Activated CD4-positive, CD25-positive, alpha-beta regulatory T cell treated with anti-CD3 and anti-CD28 coated beads, Interleukin-2, amount 50 U/mL, for 24 hours (primary cell): ENCODE measurements at regions not wholly inside any gene's neighbourhood (a gene's known extent, or its start where the extent isn't known, plus 50 kb on each side); places are given as distances from the start of the nearest gene placed in this dataset.

Source experiments
- ATAC-seq, 2 donors: fragments of 150-1000 bp; cut with Tn5 transposase; one replicate each; pipeline ENCODE4 v1.10.0; 2021; ENCODE audit warnings: mild to moderate bottlenecking in 1 of 2, moderate library complexity in 1 of 2

DNA sequence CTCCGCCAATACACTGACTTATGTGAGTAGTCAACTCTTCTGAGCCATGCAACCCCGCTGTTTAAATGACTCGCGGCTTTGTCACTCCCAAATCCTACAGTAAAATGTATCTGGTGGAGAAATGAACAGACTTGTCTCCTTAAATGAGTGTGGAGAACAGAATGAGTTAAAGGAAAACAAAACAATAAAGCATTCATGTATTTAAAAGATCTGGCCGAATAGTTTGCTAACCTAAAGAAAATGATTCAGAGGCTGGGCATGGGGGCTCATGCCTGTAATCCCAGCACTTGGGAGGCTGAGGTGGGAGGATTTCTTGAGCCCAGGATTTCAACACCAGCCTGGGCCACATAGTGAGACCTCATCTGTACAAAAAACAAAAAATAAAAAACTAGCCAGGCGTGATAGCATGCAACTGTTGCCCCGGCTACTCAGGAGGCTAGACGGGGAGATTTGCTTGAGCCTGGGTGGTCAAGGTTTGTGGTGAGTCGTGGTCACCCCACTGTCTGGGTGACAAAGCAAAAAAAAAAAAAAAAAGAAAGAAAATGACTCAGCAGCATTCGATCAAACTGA lies 86.5 kb upstream of the PFKP start:
- ATAC-seq, result no peak

DNA sequence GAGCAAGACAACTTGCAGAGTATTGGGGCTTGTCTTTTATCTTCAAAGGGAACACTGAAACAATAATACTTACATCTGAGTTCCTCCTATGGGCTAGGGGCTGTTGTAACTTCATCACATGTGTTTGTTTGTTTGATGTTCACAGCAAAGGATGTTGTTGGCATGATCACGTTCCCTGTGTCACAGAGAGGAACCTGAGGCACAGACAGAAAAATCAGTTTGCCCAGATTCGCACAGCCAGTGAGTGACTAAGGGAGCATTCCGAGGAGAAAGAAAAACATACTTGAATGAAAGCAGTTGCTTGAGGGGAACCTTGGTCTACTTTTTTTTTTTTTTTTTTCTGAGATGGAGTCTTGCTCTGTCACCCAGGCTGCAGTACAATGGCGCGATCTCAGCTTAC lies 87.2 kb upstream of the PFKP start:
- no peak for ATAC-seq

DNA sequence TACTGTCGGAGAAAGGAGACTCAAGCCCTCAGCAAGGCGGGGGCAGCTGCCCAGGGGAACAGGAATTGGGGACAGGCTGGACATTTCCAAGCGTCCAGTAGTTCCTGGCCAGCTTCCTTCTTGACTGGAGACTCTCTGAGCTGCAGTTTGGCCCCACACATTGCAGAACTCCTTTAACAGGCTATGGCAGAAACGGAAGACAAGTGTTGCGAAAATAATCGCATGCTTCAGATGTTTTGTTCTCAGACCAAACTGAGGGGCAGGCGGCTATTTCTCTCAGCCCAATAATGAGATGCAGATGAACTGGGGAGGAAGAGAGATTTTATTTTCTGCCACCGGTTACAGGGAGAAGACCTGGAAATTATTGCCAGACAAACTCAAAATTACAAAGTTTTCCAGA lies 88.0 kb upstream of the PFKP start:
- no peak for ATAC-seq

DNA sequence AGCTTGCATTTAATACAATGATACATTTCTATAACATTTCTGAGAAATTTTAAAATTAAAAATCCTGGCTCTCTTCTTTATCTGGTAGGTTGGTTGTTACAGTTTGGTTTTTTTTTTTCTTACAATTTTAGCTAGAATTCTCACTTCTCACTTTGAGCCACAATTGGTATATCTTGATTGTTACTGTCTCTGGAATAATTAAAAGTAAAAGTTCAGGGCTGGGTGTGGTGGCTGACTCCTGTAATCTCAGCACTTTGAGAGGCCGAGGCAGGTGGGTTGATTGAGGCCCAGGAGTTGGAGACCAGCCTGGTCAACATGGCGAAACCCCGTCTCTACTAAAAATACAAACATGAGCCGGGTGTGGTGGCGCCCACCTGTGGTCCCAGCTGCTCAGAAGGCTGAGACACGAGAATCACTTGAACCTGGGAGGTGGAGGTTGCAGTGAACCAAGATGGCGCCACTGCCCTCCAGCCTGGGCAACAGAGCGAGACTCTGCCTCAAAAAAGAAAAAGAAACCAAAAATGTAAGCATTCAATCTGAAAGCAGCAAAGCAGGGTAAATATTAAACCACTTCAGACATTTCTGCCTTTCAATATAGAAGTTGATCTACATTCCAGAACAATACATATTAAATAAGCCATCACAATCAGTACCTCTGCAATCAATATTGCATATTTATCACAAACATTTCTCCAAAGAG lies 88.6 kb upstream of the PFKP start:
- ATAC-seq, result no peak

DNA sequence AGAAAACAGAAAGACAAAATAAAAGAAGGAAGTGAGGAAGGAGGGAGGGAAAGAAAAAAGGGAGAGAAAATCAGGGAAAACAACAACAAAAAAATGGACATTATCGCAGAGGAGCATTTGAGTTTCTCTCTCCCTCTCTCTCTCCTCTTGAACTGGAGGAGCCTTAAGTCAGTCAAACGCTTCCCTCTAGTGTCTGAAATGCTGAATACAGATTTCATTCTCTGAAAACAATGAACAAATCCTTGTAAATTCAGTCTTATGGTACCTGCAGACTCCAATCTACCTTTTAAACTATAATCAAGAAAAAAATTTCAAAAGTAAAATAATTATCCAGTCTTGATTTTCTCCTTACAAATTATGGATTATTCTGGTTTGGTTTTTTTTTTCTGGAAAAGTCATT lies 89.2 kb upstream of the PFKP start:
- peak in 1 of 2 donors; percentile 51 for ATAC-seq

DNA sequence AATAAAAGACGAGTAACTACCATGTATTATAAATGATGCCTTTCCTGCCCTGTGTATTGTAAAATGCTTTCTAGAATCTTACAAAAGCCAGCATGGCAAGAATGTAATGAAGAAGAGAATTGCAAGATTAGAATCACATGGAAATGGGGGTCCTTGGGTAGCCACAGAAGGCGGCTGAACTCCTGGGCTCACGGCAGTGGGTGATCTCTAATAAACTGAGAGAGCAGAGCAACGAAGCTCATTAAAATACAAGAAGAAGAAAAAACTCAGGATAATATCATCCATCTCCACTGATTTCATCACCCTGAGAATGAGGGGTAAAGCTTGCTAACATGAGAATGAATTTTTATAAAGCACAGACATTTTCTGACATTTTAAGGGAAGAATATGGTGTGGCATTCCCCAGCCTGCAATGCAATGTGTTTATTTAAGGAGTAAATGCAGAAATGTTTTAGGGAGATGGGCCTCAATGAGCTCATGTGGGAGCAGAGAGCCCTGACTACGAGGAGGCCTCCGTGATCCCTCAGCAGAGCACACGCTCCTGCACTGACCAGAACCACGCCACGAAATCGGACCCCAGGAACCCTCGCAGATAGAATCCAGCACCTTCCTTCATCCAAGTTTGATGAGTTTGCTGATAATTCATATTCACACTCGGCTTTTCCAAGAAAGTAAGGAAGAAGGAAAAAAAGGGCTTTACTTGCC lies 92.7 kb upstream of the PFKP start:
- ATAC-seq, result no peak

DNA sequence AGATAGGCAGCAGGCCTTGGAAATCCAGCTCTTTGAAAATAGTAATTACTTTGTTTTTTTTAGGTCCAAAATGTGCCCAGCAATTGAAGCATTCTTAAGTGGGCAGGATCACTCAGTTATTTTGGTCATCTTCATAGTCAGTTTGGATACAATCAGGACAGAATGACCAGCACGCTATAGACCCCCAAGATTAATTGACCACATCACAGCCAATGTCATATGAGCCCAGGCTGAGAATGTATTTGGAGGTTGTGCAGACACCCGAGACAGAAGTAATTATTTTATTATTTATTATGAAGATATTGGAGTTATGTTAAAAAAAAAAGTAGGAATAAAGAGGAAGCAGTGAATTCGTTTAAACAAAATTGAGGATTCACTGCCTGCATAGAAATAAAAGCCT lies 93.3 kb upstream of the PFKP start:
- ATAC-seq, result no peak

DNA sequence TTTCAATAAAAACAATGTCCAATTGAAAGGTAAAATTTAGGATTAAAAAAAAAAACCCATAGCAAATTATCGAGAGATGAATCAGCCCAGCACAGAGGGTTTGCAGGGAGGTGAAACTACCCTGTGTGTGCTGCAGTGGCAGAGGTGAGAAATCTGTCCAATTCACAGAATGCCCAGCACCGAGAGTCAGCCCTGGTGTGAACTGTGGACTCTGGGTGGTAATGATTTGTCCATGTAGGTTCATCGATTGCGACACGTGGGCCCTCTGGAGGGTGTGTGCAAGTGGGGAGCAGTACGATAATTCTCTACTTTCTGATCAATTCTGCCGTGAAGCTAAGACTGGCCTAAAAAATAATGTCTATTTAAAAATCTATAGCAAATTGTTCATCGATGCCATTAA lies 94.5 kb upstream of the PFKP start:
- ATAC-seq, result no peak

DNA sequence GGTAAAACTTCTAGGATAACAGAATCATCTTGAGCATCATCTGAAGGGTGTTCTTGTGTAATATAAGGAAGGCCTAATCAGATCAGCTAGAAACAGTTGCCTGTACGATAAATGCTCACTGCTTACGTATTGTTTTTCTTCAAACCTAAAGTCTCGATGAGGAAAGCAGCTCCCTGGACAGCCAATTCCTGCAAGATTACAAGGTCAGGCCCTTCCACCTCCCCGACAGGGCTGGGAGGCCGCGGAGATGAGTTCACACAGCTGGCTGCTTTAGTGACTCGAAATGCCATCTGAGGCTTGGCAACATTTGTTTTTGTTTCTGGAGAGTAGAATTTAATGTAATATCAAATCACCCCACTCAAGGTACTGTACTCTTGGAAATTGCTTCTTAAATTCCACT lies 95.1 kb upstream of the PFKP start:
- no peak for ATAC-seq

DNA sequence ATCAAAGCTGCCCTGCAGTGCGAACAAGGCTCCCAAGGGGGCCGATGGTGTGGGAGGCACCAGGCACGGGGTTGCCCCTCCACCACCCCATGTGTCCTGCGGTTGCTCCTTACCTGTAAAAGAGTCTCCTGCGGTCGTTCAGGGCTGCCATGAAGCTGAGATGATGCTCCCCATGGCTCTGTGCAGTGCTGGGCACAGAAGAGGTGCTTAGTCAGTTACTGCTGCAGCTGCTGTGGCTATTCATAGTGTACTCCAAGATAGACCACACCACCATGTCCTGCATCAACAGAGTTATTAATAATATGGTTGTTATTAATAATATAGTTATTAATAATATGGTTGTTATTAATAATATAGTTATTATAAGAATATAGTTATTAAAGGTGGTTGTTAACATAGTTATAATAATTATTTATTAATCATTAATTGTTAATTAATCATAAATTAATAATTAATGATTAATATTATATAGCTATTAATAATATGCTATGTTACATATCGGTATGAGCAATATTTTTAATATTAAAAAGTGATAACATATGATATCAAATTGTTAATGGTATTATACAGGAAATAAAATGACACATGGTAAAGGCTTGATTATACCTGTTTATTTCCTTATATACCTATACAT lies 97.0 kb upstream of the PFKP start:
- ATAC-seq, result no peak

DNA sequence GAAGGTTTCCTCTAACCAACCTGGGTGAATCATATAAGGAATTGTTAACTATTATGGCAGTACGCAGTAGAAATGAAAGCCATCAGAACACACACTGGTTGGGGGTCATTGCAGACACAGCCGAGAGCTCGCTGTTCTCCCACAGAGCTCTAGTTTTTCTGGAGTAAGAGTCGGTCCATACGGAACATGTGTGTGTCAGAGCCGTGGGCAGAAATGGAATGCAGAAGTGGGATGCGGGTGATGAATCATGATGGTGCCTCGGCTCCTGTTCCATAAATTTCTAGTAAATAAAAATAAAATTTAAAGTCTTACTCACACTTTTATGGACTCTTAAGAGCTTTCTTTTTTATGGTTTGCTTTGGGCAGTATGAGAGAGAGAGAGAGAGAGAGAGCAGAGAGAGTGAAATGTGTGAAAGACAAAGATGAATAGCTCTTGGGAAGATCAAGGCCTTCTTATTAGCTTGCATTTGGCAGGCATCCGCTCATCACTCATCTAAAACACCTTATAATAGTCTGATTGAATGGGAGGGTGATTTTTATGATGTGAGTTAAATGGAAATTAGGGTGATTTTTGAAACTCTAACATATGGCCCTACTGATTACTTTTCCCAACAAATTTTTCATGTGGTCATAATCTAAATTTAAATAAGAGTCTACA lies 98.8 kb upstream of the PFKP start:
- ATAC-seq, result no peak

DNA sequence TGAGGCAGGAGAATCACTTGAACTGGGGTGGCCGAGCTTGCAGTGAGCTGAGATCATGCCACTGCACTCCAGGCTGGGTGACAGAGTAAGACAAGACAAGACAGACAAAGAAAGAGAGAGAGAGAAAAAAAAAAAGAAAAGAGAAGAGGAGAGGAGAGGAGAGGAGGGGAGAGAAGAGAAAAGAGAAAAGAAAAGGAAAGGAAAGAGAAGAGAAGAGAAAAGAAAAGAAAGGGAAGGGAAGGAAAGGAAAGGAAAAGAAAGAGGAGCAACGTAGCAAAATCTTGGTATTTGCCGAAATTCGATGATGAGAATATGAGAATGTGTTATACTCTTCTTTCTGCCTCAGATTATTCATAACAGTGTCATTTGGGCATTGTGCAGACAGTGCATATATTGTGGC lies 101.2 kb upstream of the PFKP start:
- ATAC-seq, result no peak

DNA sequence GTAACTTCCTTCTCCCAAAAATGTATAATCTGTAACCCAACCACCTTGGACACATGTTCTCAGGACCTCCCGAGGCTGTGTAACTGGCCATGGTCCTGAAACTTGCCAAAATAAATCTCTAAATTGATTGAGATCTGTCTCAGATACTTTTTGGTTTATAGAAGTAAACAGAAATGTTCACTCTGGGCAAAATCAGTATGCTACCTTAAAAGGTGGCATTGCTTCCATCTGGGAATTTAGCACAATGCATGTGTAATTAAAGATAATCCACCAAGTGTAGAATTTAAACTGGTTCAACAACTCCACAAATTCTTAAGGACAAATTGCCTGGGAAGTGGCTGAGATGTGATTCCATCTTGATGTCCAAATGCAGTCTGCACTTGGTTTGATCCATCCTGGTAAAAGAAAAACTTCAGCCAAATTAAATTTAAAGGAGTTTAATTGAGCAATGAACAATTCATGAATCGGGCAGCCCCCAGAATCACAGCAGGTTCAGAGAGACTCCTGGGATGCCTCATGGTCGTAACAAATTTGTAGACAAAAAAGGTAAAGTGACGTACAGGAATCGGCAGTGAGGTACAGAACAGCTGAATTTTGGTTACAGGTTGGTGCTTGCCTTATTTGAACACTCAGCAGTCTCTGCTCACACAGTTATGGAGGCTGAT lies 102.6 kb upstream of the PFKP start:
- ATAC-seq, result no peak

DNA sequence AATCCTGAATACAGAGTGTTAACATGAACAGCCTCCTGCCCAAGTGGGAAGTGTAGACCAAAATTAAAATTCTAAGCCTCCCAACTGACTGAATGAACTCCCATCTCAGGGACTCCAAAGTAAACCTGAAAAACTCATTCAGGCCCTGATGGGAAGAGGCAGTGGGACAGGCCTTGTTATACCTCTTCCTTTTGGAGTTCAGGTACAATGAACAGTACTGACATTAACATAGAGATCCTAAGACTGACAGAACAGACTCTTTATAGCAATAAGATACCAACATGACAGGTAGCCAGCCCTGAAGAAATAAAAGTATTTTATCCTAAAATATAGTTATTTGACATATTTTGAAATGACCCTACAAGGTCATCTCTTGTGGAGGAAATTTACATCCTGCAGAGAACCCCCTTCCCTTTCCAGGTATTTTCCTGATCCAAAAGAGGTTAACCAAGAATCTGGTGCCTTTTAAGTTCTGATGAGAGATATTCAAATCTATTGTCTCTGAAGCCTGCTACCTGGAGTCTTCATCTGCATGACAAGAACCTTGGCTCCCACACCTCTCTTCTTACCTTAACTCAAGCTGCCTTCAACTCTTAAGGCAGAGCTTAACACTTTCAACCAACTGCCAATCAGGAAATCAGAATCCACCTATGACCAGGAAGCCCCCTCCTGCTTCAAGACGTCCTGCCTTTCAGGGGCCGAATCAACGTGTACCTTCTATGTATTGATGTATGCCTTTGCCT lies 103.3 kb upstream of the PFKP start:
- no peak for ATAC-seq

DNA sequence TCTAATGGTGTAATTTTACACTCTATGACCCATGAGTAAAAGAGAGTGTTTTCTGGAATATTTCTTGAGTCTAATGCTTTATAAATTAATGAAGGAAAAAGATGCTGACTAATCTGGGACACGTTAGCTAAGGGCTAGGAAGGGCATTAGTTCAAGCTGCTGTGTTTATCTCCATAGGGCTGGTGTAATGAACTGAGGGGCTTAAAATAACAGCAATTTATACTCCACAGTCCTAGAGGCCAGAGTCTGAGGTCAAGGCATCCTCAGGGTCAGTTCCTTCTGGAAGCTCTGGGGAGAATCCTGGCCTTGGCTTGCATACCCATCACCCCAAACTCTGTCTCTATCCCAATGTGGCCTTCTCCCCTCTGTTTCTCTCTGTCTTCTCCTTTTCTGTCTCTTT lies 105.2 kb upstream of the PFKP start:
- no peak for ATAC-seq

DNA sequence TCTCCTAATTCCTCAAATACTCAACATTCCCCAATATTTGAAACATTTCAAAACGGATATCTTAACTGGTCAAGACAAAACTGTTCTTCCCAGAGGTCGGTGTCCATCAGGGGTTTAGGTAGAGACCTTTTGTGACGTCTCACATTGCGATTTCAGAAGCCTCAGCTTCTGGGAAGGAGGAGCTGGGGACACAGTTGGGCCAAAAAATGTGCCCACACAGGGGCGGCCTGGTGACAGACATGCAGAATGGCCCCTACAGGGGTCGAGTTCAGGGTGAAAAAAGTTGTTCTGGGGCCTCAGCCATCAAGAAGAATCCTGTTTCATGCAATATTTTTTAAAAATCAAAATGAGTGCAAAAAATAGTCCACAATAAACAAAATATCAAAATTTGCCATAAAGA lies 108.7 kb upstream of the PFKP start:
- no peak for ATAC-seq

DNA sequence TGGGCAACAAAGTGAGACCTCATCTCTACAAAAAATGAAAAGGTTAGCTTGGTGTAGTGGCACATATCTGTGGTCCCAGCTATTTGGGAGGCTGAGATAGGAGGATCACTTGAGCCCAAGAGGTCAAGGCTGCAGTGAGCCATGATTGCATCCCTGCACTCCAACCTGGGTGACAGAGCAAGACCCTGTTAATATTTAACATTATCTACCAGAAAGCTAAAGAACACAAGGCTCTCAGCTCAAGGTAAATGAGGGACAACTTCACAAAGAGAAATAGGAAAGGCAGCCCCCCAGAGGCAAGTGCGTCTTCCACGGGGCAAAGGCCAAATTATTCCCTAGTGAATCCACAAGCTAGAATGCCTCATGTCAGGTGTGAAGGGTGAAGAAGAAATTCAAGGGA lies 109.6 kb upstream of the PFKP start:
- no peak for ATAC-seq

DNA sequence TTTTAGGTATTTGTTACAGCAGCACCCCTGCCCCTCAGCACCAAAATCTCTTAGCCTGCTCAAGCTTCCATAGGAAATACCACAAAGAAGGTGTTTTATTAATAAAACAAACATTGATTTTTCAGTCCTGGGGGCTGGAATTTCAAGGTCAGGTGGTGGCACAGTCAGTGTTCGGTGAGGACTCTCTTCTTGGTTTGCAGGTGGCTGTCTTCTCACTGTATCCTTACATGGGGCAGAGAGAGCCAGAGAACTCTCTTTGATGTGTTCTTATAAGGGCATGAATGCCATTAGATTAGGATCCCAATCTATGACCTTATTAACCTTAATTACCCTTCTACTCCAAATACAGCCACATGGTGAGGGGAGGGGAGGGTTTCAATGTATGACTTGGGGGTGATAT lies 112.3 kb upstream of the PFKP start:
- no peak for ATAC-seq

DNA sequence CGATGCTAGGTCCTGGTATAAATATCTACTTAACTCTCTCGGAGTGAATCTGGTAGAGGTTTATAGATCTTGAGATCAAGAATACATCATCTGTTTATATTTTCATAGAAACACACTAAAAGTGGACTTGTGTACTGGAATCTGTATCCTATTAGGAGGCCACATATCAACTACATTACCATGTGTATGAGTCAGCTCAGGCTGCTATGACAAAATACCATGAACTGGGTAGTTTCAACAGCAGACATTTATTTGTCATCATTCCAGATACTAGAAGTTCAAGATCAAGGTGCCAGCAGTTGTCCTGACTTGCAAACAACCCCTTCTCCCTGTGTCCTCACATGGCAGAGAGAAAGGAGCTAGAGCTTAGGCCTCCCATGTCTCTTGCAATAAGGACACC lies 113.9 kb upstream of the PFKP start:
- peak; percentile 8 to 10 for ATAC-seq

DNA sequence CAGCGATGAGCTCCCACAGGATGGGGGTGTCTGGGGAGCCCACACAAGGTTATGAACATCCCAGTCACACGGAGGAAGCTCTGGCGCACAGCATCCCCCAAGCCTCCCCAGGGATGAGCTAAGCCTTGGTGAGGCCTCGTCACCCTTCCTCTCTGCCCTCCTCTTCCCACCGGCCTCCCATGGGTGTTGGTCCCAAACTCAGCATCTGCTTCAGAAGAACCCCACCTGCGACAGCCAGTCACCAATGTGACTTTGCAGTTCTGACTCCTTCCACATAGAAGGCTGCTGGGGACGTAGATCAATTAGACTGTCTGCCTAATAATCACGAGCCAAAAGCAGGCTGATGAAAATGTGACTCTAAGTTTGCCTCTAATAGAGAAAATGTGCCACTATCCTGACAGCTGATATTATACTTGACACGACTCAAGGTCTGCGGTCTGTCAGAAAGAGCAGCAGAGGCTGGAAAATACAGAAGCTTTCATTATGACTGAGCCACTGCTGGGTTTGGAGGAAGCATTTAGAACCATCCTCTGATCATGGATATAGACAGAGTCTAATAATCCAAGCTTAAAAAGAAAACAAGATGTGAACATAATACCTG lies 116.0 kb upstream of the PFKP start:
- ATAC-seq, result peak in 1 of 2 donors; percentile 7

DNA sequence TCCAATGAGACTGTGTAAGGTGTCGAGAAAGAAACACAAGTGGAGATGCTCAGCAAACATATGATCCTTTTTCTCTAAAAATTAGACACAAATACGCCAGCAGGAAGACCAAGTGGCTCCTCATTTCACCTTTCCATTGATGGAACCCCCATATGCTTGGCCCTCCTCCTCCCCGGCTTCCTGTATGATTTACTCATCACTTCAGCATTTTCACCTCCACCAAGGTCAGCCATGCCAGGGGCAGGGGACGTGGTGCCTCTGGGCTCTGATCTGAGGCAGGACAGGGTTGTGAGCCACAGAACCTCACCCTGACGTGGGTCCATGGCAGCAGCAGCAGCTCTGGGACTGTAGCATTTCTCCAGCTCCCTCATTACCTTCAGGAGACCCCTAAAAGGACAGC lies 116.8 kb upstream of the PFKP start:
- ATAC-seq, result no peak

DNA sequence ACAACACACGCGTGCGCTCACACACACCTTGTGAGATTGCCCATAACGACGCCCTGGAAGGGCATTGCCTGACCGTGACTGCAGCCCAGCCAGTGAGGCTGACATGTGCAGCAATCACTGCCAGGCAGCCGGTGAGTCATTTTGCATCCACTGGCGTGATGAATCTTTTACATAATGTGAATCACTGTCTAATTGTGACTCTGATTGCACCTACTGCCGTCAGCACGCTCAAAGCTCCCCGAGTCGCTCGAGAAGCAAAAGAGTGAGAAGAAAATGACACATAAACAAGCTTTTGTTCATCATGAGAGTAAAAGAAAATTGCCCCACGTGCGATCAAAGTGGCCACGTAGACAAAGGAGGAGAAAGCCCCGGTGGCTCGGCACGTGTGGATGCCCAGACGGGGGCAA lies 117.4 kb upstream of the PFKP start:
- peak; percentile 85 to 87 for ATAC-seq
